ENCODE measurements at regions not wholly inside any gene's neighbourhood (a gene's known extent, or its start where the extent isn't known, plus 50 kb on each side); places are given as distances from the start of the nearest gene placed in this dataset.

DNA sequence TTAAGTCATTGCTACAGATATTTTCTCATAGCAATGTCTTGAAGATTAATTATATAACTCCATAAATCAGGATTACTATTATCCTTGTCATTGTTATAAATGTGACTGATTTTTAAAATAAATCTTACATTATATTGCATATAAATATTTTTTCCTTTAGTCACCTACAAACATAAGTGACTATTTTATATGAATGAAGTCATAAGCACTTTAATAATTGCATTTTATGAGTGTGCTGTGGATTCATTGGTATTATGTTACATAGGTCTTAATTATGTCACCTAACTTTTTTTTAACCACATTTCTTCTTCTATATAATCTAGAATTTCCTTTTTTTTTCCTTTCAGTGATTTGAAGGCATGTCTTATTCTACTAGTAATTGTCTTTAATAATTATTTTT is 1191.2 kb downstream of the NSUN3 start:
- TF ChIP-seq, protein P1, sequence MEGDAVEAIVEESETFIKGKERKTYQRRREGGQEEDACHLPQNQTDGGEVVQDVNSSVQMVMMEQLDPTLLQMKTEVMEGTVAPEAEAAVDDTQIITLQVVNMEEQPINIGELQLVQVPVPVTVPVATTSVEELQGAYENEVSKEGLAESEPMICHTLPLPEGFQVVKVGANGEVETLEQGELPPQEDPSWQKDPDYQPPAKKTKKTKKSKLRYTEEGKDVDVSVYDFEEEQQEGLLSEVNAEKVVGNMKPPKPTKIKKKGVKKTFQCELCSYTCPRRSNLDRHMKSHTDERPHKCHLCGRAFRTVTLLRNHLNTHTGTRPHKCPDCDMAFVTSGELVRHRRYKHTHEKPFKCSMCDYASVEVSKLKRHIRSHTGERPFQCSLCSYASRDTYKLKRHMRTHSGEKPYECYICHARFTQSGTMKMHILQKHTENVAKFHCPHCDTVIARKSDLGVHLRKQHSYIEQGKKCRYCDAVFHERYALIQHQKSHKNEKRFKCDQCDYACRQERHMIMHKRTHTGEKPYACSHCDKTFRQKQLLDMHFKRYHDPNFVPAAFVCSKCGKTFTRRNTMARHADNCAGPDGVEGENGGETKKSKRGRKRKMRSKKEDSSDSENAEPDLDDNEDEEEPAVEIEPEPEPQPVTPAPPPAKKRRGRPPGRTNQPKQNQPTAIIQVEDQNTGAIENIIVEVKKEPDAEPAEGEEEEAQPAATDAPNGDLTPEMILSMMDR (optimal IDR thresholded peaks at IDR 0.05 in 1 of 3, IDR thresholded peaks at IDR 0.05 in 1 of 3, conservative IDR thresholded peaks at IDR 0.05 in 1 of 3; ENCODE audit: extremely low read depth in 1 of 3, insufficient read depth in 2 of 3, low read length in 3 of 3): no peak
- TF ChIP-seq EZH2 (IDR thresholded peaks at IDR 0.05; ENCODE audit: low read length): no peak

Data from keratinocyte (primary cell).